Ectodermal cell (in vitro differentiated cells): ENCODE measurements at regions not wholly inside any gene's neighbourhood (a gene's known extent, or its start where the extent isn't known, plus 50 kb on each side); places are given as distances from the start of the nearest gene placed in this dataset.

Experiments
- H3K27ac ChIP-seq: 2 replicates; pipeline ENCODE4 v1.7.0; 2013; ENCODE audit warnings: mild to moderate bottlenecking, low read depth, low read length; ENCODE audit not compliant: insufficient read depth, poor library complexity, severe bottlenecking
- H3K27me3 ChIP-seq: 2 replicates; pipeline ENCODE4 v1.7.0; 2013; ENCODE audit warnings: mild to moderate bottlenecking, low read length; ENCODE audit not compliant: insufficient read depth, control insufficient read depth, poor library complexity, severe bottlenecking
- H3K36me3 ChIP-seq: one replicate; pipeline ENCODE4 v1.7.0; 2013; ENCODE audit warnings: low read length; ENCODE audit not compliant: control insufficient read depth, insufficient read depth
- H3K4me1 ChIP-seq: one replicate; pipeline ENCODE4 v1.7.0; 2013; ENCODE audit warnings: low read length; ENCODE audit not compliant: control insufficient read depth, insufficient read depth
- H3K4me3 ChIP-seq: 2 replicates; pipeline ENCODE4 v1.7.0; 2013; ENCODE audit warnings: low read depth, low read length, control low read depth; ENCODE audit not compliant: insufficient read depth
- H3K9me3 ChIP-seq: 2 replicates; pipeline ENCODE4 v1.7.0; 2013; ENCODE audit warnings: mild to moderate bottlenecking, low read length, moderate library complexity; ENCODE audit not compliant: control insufficient read depth
- WGBS, 2 experiments: methylation state at CpG; one replicate each; pipeline ENCODE4 v1.1.7; 2013; ENCODE audit warnings: missing lambda C conversion rate in 2 of 2; 5-methylcytosine and 5-hydroxymethylcytosine counted together

GRCh38 chr10:21249435-21249834 is 276.0 kb downstream of the SKIDA1 start:
- WGBS, 2 experiments = 88 to 95% methylated on average over 1 of the region's 1 CpG
- H3K36me3 ChIP-seq = peaks cover 4% of the 10 kb centered on the region
- no peaks in the 10 kb centered on the region for H3K27me3 ChIP-seq
- no peaks in the 10 kb centered on the region for H3K9me3 ChIP-seq
- no peak overlapping the region for H3K4me3 ChIP-seq
- no peaks in the 10 kb centered on the region for H3K4me1 ChIP-seq
- no peak overlapping the region for H3K27ac ChIP-seq

DNA sequence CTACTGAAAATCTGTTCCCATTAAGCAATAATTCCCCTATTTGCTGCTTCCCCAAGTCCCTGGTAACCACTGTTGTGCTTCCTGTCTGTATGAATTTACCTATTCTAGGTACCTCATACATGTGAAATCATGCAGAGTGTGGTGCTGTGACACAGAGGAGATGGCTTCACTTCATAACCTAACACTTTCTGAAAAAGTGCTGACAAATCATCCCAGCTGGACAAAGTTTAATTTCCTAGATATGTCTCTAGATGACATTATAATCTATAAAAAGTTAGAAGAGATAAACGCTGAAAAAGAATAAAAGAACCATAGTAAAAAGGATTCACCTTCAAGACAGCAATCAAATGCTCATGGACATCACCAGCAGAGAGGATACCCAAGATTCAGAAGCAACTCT is 277.9 kb downstream of the SKIDA1 start:
- Histone ChIP-seq H3K36me3 (peaks cover 4% of the 10 kb centered on the region), H3K4me3 (no peak overlapping the region), H3K4me1 (no peaks in the 10 kb centered on the region), H3K27ac (no peak overlapping the region), H3K9me3 (no peaks in the 10 kb centered on the region), H3K27me3 (no peaks in the 10 kb centered on the region)
- WGBS, 2 experiments = no CpG with 5 or more reads among the region's 1 CpG

DNA sequence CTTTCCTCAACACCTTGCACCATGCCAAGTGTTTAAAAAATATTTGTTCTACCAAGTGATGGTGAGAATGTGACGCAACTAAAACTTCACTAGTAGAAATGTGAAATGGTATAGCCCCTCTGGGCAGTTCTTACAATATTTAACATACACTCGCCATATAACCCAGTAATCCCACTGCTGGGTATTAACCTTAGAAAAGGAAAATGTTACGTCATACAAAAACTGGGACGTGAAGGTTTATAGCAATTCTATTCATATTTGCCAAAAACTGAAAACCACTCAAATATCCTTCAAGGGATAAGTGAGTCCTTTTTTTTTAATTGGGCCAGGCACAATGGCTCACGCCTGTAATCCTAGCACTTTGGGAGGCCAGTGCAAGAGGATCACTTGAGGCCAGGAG is 279.3 kb downstream of the SKIDA1 start:
- Histone ChIP-seq H3K27me3 (no peaks in the 10 kb centered on the region), H3K4me1 (no peaks in the 10 kb centered on the region), H3K9me3 (no peaks in the 10 kb centered on the region), H3K4me3 (no peak overlapping the region), H3K27ac (no peak overlapping the region), H3K36me3 (no peaks in the 10 kb centered on the region)
- 96 to 98% methylated on average over 4 to 5 of the region's 5 CpGs for WGBS, 2 experiments

GRCh38 chr10:21243748-21244257 is 281.7 kb downstream of the SKIDA1 start:
- Histone ChIP-seq H3K4me3 (no peak overlapping the region), H3K4me1 (no peaks in the 10 kb centered on the region), H3K36me3 (no peaks in the 10 kb centered on the region), H3K27ac (no peak overlapping the region), H3K9me3 (no peaks in the 10 kb centered on the region), H3K27me3 (no peaks in the 10 kb centered on the region)
- 95 to 97% methylated on average over 8 of the region's 8 CpGs for WGBS, 2 experiments

DNA sequence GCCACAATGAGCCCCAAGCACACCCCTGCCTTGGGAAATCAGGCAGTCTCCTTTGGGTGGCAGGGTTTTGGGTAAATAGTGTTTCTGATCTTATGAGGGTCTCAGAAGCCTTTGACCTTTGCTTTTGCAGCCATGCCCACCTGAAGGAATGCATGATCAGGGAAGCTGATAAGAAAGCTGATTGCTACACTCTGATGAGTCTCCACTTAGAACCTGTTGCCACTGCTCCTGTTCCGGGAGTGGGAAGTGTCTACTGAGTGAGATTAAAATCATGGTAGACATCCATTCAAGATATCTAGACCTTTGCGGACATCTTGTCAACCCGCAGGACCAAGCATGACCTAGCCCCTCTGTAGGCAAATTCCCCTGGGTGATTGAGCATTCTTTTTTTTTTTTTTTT is 282.6 kb downstream of the SKIDA1 start:
- H3K4me1 ChIP-seq = no peaks in the 10 kb centered on the region
- no peak overlapping the region for H3K4me3 ChIP-seq
- 98 to 99% methylated on average over 3 of the region's 3 CpGs for WGBS, 2 experiments
- no peak overlapping the region for H3K27ac ChIP-seq
- H3K9me3 ChIP-seq = no peaks in the 10 kb centered on the region
- H3K27me3 ChIP-seq = no peaks in the 10 kb centered on the region
- H3K36me3 ChIP-seq = no peaks in the 10 kb centered on the region

DNA sequence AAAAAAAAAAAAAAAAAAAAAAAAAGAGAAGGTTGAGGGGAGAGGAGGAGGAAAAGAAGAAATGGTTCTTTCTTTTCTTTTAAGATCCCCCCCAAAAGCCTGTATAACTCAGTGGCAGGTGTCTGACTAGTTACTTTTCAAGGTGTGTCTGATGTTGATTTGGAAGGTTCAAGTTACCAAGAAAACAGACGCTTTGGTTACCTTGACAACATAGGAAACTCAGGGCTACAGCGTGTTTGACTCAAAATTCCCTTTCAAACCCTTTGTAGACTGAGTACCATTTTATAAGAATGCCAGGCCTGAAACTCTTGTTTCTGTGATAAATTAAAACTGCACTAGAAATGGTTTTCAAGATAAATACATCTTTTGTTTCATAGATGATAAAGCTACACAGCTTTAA is 286.8 kb downstream of the SKIDA1 start:
- H3K27me3 ChIP-seq = no peaks in the 10 kb centered on the region
- H3K27ac ChIP-seq = no peak overlapping the region
- H3K4me1 ChIP-seq = no peaks in the 10 kb centered on the region
- no peak overlapping the region for H3K4me3 ChIP-seq
- WGBS, 2 experiments = 82 to 97% methylated on average over 2 of the region's 2 CpGs
- no peaks in the 10 kb centered on the region for H3K9me3 ChIP-seq
- H3K36me3 ChIP-seq = no peaks in the 10 kb centered on the region

DNA sequence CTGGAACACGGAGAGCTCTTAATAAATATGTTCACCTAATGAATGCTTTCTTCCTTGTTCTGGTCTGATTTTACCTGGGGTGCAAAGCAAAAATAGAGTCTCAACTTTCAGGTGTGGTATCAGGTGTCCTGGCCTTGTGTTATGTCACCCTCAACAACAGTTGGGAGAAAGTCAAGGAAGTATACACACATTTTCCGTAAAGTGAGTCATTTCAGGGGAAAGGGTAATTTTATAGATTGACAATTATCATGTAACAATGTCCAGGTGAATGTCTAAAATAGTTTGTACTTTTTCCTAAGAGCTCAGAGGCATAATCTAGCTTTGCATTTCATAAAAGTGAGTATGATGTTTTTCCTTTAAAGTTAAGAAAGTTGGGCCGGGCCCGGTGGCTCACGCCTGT is 287.4 kb downstream of the SKIDA1 start:
- no peak overlapping the region for H3K4me3 ChIP-seq
- H3K27me3 ChIP-seq = no peaks in the 10 kb centered on the region
- 91 to 96% methylated on average over 5 of the region's 5 CpGs for WGBS, 2 experiments
- H3K36me3 ChIP-seq = no peaks in the 10 kb centered on the region
- H3K4me1 ChIP-seq = no peaks in the 10 kb centered on the region
- H3K27ac ChIP-seq = no peak overlapping the region
- no peaks in the 10 kb centered on the region for H3K9me3 ChIP-seq

- Histone ChIP-seq H3K4me3 (no peak overlapping the region), H3K27me3 (no peaks in the 10 kb centered on the region), H3K27ac (no peak overlapping the region), H3K9me3 (no peaks in the 10 kb centered on the region), H3K4me1 (no peaks in the 10 kb centered on the region), H3K36me3 (no peaks in the 10 kb centered on the region)
- WGBS, 2 experiments = 94% methylated on average over 6 of the region's 6 CpGs
These were observed 290.7 kb downstream of the SKIDA1 start for GRCh38 chr10:21234761-21235160.

- Histone ChIP-seq H3K36me3 (peaks cover 3% of the 10 kb centered on the region), H3K27me3 (no peaks in the 10 kb centered on the region), H3K4me3 (no peak overlapping the region), H3K9me3 (no peaks in the 10 kb centered on the region), H3K27ac (no peak overlapping the region), H3K4me1 (no peaks in the 10 kb centered on the region)
These were observed 295.3 kb downstream of the SKIDA1 start for GRCh38 chr10:21230219-21230618.

DNA sequence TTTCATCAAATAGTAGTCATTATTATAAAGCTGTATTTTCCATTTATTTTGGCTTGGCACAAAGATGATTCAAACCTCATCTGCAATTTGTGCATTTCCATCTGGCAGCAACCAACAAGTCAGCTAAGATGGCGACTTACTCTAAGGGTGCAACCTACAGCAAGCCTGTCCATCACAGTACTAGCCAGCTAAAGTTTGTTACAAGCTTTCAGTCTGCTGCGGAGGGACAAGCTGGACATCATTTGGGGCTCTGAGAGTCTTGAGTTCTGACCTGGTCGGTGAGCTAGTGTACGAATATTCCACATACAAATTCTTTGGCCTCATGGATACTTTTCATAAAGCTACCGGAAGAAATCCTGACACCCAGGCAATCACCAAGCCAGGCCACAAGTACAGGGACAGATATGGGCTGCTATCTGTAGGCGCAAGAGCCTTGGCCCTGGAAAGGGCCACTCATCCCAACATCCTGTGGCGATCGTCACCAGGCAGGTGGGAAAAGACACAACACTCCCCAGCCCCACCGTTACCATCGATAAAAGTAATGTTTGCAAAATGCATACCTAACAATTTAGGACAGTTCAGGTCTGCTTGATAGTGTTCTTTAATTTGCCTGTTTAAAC is 307.6 kb downstream of the SKIDA1 start:
- Histone ChIP-seq H3K4me1 (no peaks in the 10 kb centered on the region), H3K27ac (no peak overlapping the region), H3K4me3 (no peak overlapping the region), H3K27me3 (no peaks in the 10 kb centered on the region), H3K9me3 (no peaks in the 10 kb centered on the region), H3K36me3 (no peaks in the 10 kb centered on the region)
- WGBS, 2 experiments = 95% methylated on average over 10 of the region's 10 CpGs

- Histone ChIP-seq H3K4me3 (no peak overlapping the region), H3K9me3 (no peaks in the 10 kb centered on the region), H3K27me3 (no peaks in the 10 kb centered on the region), H3K4me1 (no peaks in the 10 kb centered on the region), H3K27ac (no peak overlapping the region), H3K36me3 (no peaks in the 10 kb centered on the region)
- 95% methylated on average over 3 of the region's 3 CpGs for WGBS, 2 experiments
These were observed 308.4 kb downstream of the SKIDA1 start for GRCh38 chr10:21217107-21217506.
